Activated CD8-positive, alpha-beta memory T cell treated with anti-CD3 and anti-CD28 coated beads, Interleukin-2, amount 10 ng/mL, durations not matched to agents 7 days and 5 days (primary cell): ENCODE measurements at regions not wholly inside any gene's neighbourhood (a gene's known extent, or its start where the extent isn't known, plus 50 kb on each side); places are given as distances from the start of the nearest gene placed in this dataset.
"Not testable (repeated sequence)": the region's sequence is repeated elsewhere in the genome, so short reads cannot be mapped to it uniquely, and the experiment has no call there.

ENCODE experiments used
- ATAC-seq: fragments of 150-1000 bp; cut with Tn5 transposase; one replicate; pipeline ENCODE4 v1.10.0; 2021; ENCODE audit warnings: moderate library complexity
- CTCF ChIA-PET: fragments of 350-600 bp; sonication (Branson Sonifier 250); formaldehyde crosslinking; loops from one replicate; lab custom pipeline; 2021; ENCODE audit warnings: antibody characterized with exemption; lab: Charles Lee
- DNase-seq: peaks from one replicate; pipeline ENCODE4 v3.0.0-alpha.2; 2020
- H3K27ac Mint-ChIP-seq: one replicate; pipeline ENCODE4 v1.8.0; 2021; ENCODE audit warnings: mild to moderate bottlenecking, mixed read lengths
- H3K27me3 Mint-ChIP-seq: one replicate; pipeline ENCODE4 v1.8.0; 2021; ENCODE audit warnings: mixed read lengths
- H3K36me3 Mint-ChIP-seq: one replicate; pipeline ENCODE4 v1.8.0; 2021; ENCODE audit warnings: mild to moderate bottlenecking, mixed read lengths
- H3K4me1 Mint-ChIP-seq: one replicate; pipeline ENCODE4 v1.8.0; 2021; ENCODE audit warnings: mixed read lengths
- H3K4me3 Mint-ChIP-seq: one replicate; pipeline ENCODE4 v1.8.0; 2021; ENCODE audit warnings: mild to moderate bottlenecking, moderate library complexity, mixed read lengths
- H3K9me3 Mint-ChIP-seq: one replicate; pipeline ENCODE4 v1.8.0; 2022; ENCODE audit warnings: low read depth, mixed read lengths

DNA sequence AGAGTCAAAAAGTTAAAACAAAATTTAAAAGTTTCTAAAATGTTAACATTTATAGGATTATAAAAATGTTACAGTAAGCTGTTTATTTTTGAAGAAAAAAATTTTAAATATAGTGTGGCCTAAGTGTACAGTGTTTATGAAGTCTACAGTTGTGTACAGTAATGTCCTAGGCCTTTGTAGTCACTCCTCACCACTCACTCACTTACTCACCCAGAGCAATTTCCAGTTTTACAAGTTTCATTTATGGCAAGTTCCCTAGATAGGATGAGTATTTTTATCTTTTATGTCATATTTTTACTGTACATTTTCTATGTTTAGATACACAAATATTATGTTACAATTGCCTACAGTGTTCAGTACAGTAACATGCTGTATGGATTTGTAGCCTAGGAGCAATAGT, 419.9 kb downstream of the ARL4A start:
- ATAC-seq (no peak), DNase-seq (no peak)
- CTCF ChIA-PET, result no interaction called here
- Mint-ChIP-seq H3K4me3 (no peak overlapping the region), H3K9me3 (no peaks in the 10 kb centered on the region), H3K27ac (no peak overlapping the region), H3K36me3 (peaks cover 1% of the 10 kb centered on the region), H3K4me1 (peaks cover 14% of the 10 kb centered on the region), H3K27me3 (no peaks in the 10 kb centered on the region)

- no peak for DNase-seq
- no peak for ATAC-seq
- Mint-ChIP-seq H3K27me3 (no peaks in the 10 kb centered on the region), H3K4me1 (peaks cover 14% of the 10 kb centered on the region), H3K36me3 (peaks cover 1% of the 10 kb centered on the region), H3K4me3 (no peak overlapping the region), H3K27ac (no peak overlapping the region), H3K9me3 (no peaks in the 10 kb centered on the region)
- CTCF ChIA-PET, result no interaction called here
These were observed 420.6 kb downstream of the ARL4A start for GRCh38 chr7:13108061-13108460.

DNA sequence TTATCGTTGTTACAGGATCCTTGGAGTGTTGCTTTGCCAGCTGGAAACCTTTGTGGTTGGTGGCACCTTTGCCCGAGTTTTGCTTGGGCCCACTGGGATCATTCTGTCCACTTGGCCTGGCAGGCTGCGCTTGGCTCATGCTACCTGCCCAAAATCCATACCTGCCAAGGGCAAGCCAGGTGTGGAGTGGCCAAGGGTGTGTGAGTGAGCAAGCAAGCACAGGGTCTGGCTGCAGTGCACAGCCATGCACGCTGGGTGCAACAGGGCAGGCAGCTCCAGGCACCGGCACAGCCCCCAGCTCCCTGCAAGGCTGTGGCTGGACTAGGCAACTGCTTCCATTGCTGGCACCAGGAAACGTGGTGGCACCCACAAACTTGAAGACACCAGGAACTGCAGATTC, 421.8 kb downstream of the ARL4A start:
- Mint-ChIP-seq H3K27ac (no peak overlapping the region), H3K27me3 (no peaks in the 10 kb centered on the region), H3K9me3 (no peaks in the 10 kb centered on the region), H3K4me1 (peaks cover 9% of the 10 kb centered on the region), H3K4me3 (no peak overlapping the region), H3K36me3 (peaks cover 1% of the 10 kb centered on the region)
- ATAC-seq, result no peak
- DNase-seq, result no peak
- CTCF ChIA-PET, result no interaction called here

GRCh38 chr7:13110107-13110506, 422.7 kb downstream of the ARL4A start:
- no peaks in the 10 kb centered on the region for H3K9me3 Mint-ChIP-seq
- no peak overlapping the region for H3K27ac Mint-ChIP-seq
- peaks cover 5% of the 10 kb centered on the region for H3K27me3 Mint-ChIP-seq
- peaks cover 5% of the 10 kb centered on the region for H3K4me1 Mint-ChIP-seq
- DNase-seq, result no peak
- CTCF ChIA-PET, result no interaction called here
- no peak for ATAC-seq
- no peak overlapping the region for H3K4me3 Mint-ChIP-seq
- peaks cover 1% of the 10 kb centered on the region for H3K36me3 Mint-ChIP-seq

- DNase-seq (peak; percentile 42), ATAC-seq (peak; percentile 45)
- Mint-ChIP-seq H3K4me3 (no peak overlapping the region), H3K9me3 (no peaks in the 10 kb centered on the region), H3K4me1 (peaks cover 5% of the 10 kb centered on the region), H3K27me3 (peaks cover 5% of the 10 kb centered on the region), H3K27ac (no peak overlapping the region), H3K36me3 (peaks cover 1% of the 10 kb centered on the region)
- CTCF ChIA-PET, result no interaction called here
These were observed 423.8 kb downstream of the ARL4A start for GRCh38 chr7:13111230-13111629.

GRCh38 chr7:13114240-13114639, 426.8 kb downstream of the ARL4A start:
- H3K9me3 Mint-ChIP-seq, ATAC-seq, H3K36me3 Mint-ChIP-seq, DNase-seq, H3K4me1 Mint-ChIP-seq, H3K4me3 Mint-ChIP-seq, CTCF ChIA-PET, H3K27ac Mint-ChIP-seq: not testable (repeated sequence)
- peaks cover 14% of the 10 kb centered on the region for H3K27me3 Mint-ChIP-seq

DNA sequence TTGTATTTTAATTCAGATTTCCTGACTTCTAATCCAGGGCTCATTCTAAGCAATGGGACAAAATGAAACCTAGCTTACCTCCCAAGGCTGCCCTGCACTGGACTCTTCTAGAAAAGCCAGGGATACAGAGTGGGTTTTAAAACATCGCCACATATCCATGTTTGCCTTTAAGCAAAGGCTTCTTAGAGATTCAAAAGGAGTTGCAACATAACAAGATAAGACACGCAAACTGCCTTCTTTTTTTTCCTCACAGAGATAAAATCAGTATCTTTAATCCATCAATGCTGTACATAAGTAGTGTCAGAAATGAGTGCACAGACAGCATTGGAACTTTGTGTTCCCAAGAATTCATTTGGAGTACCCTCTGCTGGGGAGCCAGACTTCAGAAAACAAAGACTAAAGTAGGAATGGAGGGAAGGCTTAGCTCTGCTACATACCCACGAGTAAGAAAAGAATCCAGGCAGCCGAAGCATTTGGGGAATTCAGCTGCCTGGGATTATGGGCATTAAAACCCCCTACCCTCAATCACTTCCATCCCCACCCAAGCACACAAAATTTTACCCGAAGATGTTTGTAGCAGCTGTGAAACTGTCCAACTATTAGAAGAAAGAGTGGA, 427.8 kb downstream of the ARL4A start:
- no peak overlapping the region for H3K27ac Mint-ChIP-seq
- H3K27me3 Mint-ChIP-seq, result peaks cover 14% of the 10 kb centered on the region
- no peaks in the 10 kb centered on the region for H3K9me3 Mint-ChIP-seq
- CTCF ChIA-PET, result no interaction called here
- no peak for DNase-seq
- peaks cover 5% of the 10 kb centered on the region for H3K4me1 Mint-ChIP-seq
- H3K36me3 Mint-ChIP-seq, result no peaks in the 10 kb centered on the region
- ATAC-seq, result no peak
- H3K4me3 Mint-ChIP-seq, result no peak overlapping the region

DNA sequence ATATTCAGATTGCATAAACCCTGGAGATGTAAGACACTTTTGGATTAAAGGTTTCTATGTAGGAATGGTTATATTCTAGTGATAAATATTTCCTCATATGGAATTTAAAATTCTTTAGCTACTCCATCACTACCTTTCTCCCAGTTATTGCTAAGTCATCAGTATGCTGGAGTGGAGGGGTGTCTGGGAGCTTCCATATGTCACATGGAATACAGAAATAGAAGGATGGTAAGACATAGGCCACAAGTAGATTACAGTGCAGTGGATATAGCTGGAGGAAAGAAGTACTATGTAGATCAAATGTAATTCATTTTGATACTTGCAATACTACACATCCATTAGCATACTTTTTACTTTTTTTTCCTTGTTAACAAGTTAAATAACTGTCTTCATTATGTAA, 428.4 kb downstream of the ARL4A start:
- no peak for DNase-seq
- no peak for ATAC-seq
- H3K4me3 Mint-ChIP-seq, result no peak overlapping the region
- H3K4me1 Mint-ChIP-seq, result peaks cover 5% of the 10 kb centered on the region
- H3K27ac Mint-ChIP-seq, result no peak overlapping the region
- CTCF ChIA-PET, result no interaction called here
- H3K27me3 Mint-ChIP-seq, result peaks cover 14% of the 10 kb centered on the region
- H3K36me3 Mint-ChIP-seq, result no peaks in the 10 kb centered on the region
- no peaks in the 10 kb centered on the region for H3K9me3 Mint-ChIP-seq

GRCh38 chr7:13117103-13117502, 429.7 kb downstream of the ARL4A start:
- Mint-ChIP-seq H3K9me3 (no peaks in the 10 kb centered on the region), H3K4me3 (no peak overlapping the region), H3K27ac (no peak overlapping the region), H3K27me3 (peaks cover 14% of the 10 kb centered on the region), H3K4me1 (no peaks in the 10 kb centered on the region), H3K36me3 (no peaks in the 10 kb centered on the region)
- CTCF ChIA-PET, result no interaction called here
- DNase-seq (no peak), ATAC-seq (no peak)

- H3K9me3 Mint-ChIP-seq, result no peaks in the 10 kb centered on the region
- no peaks in the 10 kb centered on the region for H3K36me3 Mint-ChIP-seq
- ATAC-seq (no peak), DNase-seq (no peak)
- no peak overlapping the region for H3K4me3 Mint-ChIP-seq
- H3K27ac Mint-ChIP-seq, result no peak overlapping the region
- H3K4me1 Mint-ChIP-seq, result no peaks in the 10 kb centered on the region
- CTCF ChIA-PET, result interaction anchor here (1.3 kb wide), 1 partner anchor 431 kb away, joined by 5 read pairs; no protein-coding TSS in a partner anchor
- peaks cover 14% of the 10 kb centered on the region for H3K27me3 Mint-ChIP-seq
These were observed 430.2 kb downstream of the ARL4A start for GRCh38 chr7:13117592-13117991.

GRCh38 chr7:13124629-13125028, 437.2 kb downstream of the ARL4A start:
- ATAC-seq, DNase-seq, H3K27me3 Mint-ChIP-seq, H3K4me1 Mint-ChIP-seq, H3K27ac Mint-ChIP-seq, CTCF ChIA-PET, H3K9me3 Mint-ChIP-seq, H3K4me3 Mint-ChIP-seq, H3K36me3 Mint-ChIP-seq: not testable (repeated sequence)

DNA sequence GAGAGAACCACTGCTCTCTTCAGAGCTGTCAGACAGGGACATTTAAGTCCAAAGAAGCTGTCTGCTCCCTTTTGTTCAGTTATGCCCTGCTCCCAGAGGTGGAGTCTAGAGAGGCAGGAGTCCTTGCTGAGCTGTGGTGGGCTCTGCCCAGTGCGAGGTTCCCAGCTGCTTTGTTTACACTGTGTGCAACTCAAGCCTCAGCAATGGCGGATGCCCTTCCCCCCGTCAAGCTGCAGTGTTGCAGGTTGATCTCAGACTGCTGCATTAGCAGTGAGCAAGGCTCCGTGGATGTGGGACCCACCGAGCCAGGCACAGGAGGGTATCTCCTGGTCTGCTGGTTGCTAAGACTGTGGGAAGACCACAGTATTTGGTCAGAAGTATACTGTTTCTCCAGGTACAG, 438.9 kb downstream of the ARL4A start:
- no peaks in the 10 kb centered on the region for H3K36me3 Mint-ChIP-seq
- H3K4me3 Mint-ChIP-seq, result no peak overlapping the region
- H3K9me3 Mint-ChIP-seq, result no peaks in the 10 kb centered on the region
- ATAC-seq (no peak), DNase-seq (no peak)
- no peaks in the 10 kb centered on the region for H3K4me1 Mint-ChIP-seq
- CTCF ChIA-PET, result no interaction called here
- peaks cover 9% of the 10 kb centered on the region for H3K27me3 Mint-ChIP-seq
- H3K27ac Mint-ChIP-seq, result no peak overlapping the region

- H3K4me3 Mint-ChIP-seq, result no peak overlapping the region
- no peaks in the 10 kb centered on the region for H3K9me3 Mint-ChIP-seq
- H3K36me3 Mint-ChIP-seq, result no peaks in the 10 kb centered on the region
- no peaks in the 10 kb centered on the region for H3K4me1 Mint-ChIP-seq
- DNase-seq, result no peak
- ATAC-seq, result no peak
- H3K27me3 Mint-ChIP-seq, result peaks cover 9% of the 10 kb centered on the region
- H3K27ac Mint-ChIP-seq, result no peak overlapping the region
- CTCF ChIA-PET, result no interaction called here
These were observed 442.9 kb downstream of the ARL4A start for GRCh38 chr7:13130321-13130720.

DNA sequence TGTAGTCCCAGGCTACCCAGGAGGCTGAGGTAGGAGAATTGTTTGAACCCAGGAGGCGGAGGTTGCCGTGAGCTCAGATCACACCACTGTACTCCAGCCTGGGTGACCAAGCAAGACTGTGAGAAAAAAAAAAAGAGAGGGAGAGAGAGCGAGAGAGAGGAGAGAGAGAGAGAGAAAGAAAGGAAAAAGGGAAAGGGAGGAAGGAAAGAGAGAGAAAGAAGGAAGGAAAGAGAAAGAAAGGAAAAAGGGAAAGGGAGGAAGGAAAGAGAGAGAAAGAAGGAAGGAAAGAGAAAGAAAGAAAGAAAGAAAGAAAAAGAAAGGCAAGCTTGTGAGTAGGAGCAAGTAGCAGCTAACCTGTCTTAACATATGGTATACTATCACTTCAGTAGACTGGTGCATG, 443.5 kb downstream of the ARL4A start:
- H3K4me3 Mint-ChIP-seq, H3K4me1 Mint-ChIP-seq, H3K9me3 Mint-ChIP-seq, ATAC-seq, CTCF ChIA-PET, H3K27me3 Mint-ChIP-seq, H3K36me3 Mint-ChIP-seq, DNase-seq, H3K27ac Mint-ChIP-seq: not testable (repeated sequence)

GRCh38 chr7:13132314-13132713, 444.9 kb downstream of the ARL4A start:
- Mint-ChIP-seq H3K9me3 (no peaks in the 10 kb centered on the region), H3K4me1 (no peaks in the 10 kb centered on the region), H3K4me3 (no peak overlapping the region), H3K27me3 (peaks cover 9% of the 10 kb centered on the region), H3K36me3 (no peaks in the 10 kb centered on the region), H3K27ac (no peak overlapping the region)
- no peak for ATAC-seq
- no peak for DNase-seq
- CTCF ChIA-PET, result no interaction called here
